ENCODE measurements at regions not wholly inside any gene's neighbourhood (a gene's known extent, or its start where the extent isn't known, plus 50 kb on each side); places are given as distances from the start of the nearest gene placed in this dataset.

DNA sequence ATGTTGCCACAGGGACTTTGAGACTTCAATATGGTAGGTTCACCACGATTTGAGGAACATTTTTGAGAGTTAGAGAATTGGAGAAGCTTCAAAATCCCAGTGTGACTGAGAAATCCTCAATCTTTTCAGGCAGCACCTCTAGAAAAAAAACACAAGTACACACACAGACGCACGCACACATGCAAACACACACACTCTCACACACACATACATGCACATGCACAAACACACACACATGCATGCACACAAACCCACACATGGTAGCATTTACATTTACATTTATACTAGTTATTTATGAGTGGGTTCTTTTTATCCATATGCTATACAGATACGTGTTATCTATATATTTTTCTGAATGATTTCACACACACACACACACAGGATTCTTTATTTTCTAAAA, 901.9 kb downstream of the GATA3 start:
- H3K27ac ChIP-seq (ENCODE audit: low read depth in 2 of 2, low read length in 1 of 2), result no peak overlapping the region
- H3K4me3 ChIP-seq (ENCODE audit: low read depth in 1 of 2, low read length in 2 of 2), result no peak overlapping the region
- H3K4me1 ChIP-seq (ENCODE audit: control insufficient read depth in 2 of 2, insufficient read depth in 2 of 2, low read length in 1 of 2), result no peaks in the 10 kb centered on the region
- H3K36me3 ChIP-seq (ENCODE audit: control insufficient read depth in 2 of 2, insufficient read depth in 2 of 2, low read length in 1 of 2), result no peaks in the 10 kb centered on the region
- H3K27me3 ChIP-seq (ENCODE audit: control insufficient read depth in 1 of 2, insufficient read depth in 2 of 2, low read length in 2 of 2), result no peaks in the 10 kb centered on the region
- no peaks in the 10 kb centered on the region for H3K9me3 ChIP-seq (ENCODE audit: control insufficient read depth in 2 of 2, insufficient read depth in 1 of 2, low read depth in 1 of 2, low read length in 1 of 2)
- WGBS, 2 donors, result 74% methylated on average over 4 of the region's 4 CpGs

DNA sequence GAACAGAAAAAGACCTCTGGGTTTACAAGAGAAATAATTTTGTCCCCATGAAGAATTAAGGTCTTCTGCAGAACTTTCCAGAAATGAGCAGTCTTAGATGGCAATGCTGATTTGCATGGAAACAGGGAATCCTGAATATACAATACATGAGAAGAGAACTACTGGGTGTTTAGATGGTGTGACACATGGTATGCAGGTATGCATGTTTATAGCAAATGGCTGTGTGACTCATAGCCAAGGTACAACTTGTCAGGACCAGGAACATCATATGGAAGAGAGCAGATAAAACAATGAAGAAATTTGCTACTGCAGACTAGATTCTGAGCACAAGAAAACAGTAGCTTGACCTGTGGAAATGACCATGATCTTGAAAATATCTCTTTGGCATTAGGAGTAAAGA, 907.8 kb downstream of the GATA3 start:
- Histone ChIP-seq H3K4me1 (ENCODE audit: control insufficient read depth in 2 of 2, insufficient read depth in 2 of 2, low read length in 1 of 2) (no peaks in the 10 kb centered on the region), H3K9me3 (ENCODE audit: control insufficient read depth in 2 of 2, insufficient read depth in 1 of 2, low read depth in 1 of 2, low read length in 1 of 2) (no peaks in the 10 kb centered on the region), H3K27me3 (ENCODE audit: control insufficient read depth in 1 of 2, insufficient read depth in 2 of 2, low read length in 2 of 2) (no peaks in the 10 kb centered on the region), H3K4me3 (ENCODE audit: low read depth in 1 of 2, low read length in 2 of 2) (no peak overlapping the region), H3K36me3 (ENCODE audit: control insufficient read depth in 2 of 2, insufficient read depth in 2 of 2, low read length in 1 of 2) (no peaks in the 10 kb centered on the region), H3K27ac (ENCODE audit: low read depth in 2 of 2, low read length in 1 of 2) (no peak overlapping the region)

DNA sequence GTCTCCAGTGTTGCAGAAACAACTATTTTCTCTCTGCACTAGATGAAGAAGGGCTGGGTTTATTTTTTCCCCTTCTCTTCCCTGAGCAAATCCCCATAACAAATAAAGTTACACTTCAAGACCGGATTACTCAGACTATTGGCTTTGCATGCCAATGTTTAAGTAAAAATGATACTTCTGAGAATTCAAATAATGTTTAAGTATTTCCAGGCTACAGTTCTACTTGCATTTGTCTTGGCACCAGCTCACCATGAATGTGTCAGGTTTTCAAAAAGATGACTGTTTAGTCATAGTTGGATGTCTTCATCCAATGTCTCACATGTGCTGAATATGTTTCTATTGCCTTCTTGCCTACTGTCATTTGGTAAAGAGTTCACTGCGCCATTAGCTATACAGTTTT, 912.6 kb downstream of the GATA3 start:
- Histone ChIP-seq H3K4me3 (ENCODE audit: low read depth in 1 of 2, low read length in 2 of 2) (no peak overlapping the region), H3K4me1 (ENCODE audit: control insufficient read depth in 2 of 2, insufficient read depth in 2 of 2, low read length in 1 of 2) (no peaks in the 10 kb centered on the region), H3K9me3 (ENCODE audit: control insufficient read depth in 2 of 2, insufficient read depth in 1 of 2, low read depth in 1 of 2, low read length in 1 of 2) (no peaks in the 10 kb centered on the region), H3K27ac (ENCODE audit: low read depth in 2 of 2, low read length in 1 of 2) (no peak overlapping the region), H3K36me3 (ENCODE audit: control insufficient read depth in 2 of 2, insufficient read depth in 2 of 2, low read length in 1 of 2) (no peaks in the 10 kb centered on the region), H3K27me3 (ENCODE audit: control insufficient read depth in 1 of 2, insufficient read depth in 2 of 2, low read length in 2 of 2) (no peaks in the 10 kb centered on the region)
- 58 to 73% methylated on average over 2 of the region's 2 CpGs for WGBS, 2 donors

DNA sequence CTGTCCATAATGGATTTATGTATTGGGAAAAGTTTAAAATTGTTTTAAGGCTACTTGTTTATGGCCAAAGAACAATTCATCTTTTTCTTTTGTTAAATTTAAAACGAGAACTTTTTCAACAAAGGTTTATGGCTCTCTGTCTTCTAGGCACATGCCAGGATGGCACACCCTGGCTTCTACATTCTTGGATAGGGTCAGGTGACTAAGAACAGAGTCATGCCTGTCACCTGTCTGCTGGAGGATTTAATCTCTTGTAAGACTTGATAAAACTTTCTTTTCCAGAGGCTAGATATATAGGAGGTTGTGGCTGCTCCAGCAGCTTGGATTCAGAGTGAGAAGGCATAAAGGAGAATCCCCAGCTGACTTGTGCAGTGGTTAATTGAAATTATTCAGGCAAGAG, 915.4 kb downstream of the GATA3 start:
- no peak overlapping the region for H3K4me3 ChIP-seq (ENCODE audit: low read depth in 1 of 2, low read length in 2 of 2)
- 47 to 53% methylated on average over 1 of the region's 1 CpG for WGBS, 2 donors
- H3K4me1 ChIP-seq (ENCODE audit: control insufficient read depth in 2 of 2, insufficient read depth in 2 of 2, low read length in 1 of 2), result no peaks in the 10 kb centered on the region
- H3K9me3 ChIP-seq (ENCODE audit: control insufficient read depth in 2 of 2, insufficient read depth in 1 of 2, low read depth in 1 of 2, low read length in 1 of 2), result no peaks in the 10 kb centered on the region
- H3K27ac ChIP-seq (ENCODE audit: low read depth in 2 of 2, low read length in 1 of 2), result no peak overlapping the region
- no peaks in the 10 kb centered on the region for H3K27me3 ChIP-seq (ENCODE audit: control insufficient read depth in 1 of 2, insufficient read depth in 2 of 2, low read length in 2 of 2)
- no peaks in the 10 kb centered on the region for H3K36me3 ChIP-seq (ENCODE audit: control insufficient read depth in 2 of 2, insufficient read depth in 2 of 2, low read length in 1 of 2)

DNA sequence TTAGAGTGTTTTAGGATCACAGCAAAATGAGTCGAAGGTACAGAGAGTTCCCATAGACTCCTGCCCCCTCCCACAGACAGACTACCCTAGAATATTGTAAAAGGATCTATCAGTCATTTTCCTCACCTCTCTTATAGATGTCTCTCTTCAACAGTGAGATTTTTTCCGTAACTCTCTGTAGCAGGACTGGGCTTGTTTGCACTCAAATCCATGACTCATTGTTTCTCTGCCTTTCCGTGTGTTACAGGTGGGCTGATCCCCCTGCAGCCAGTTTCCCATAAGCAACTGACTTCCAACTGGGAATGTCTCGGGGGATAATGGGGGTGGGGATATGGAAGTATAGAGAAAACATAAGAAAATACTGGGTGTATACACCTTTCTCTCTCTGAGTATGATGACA, 921.0 kb downstream of the GATA3 start:
- Histone ChIP-seq H3K36me3 (ENCODE audit: control insufficient read depth in 2 of 2, insufficient read depth in 2 of 2, low read length in 1 of 2) (no peaks in the 10 kb centered on the region), H3K4me3 (ENCODE audit: low read depth in 1 of 2, low read length in 2 of 2) (no peak overlapping the region), H3K4me1 (ENCODE audit: control insufficient read depth in 2 of 2, insufficient read depth in 2 of 2, low read length in 1 of 2) (no peaks in the 10 kb centered on the region), H3K27me3 (ENCODE audit: control insufficient read depth in 1 of 2, insufficient read depth in 2 of 2, low read length in 2 of 2) (no peaks in the 10 kb centered on the region), H3K9me3 (ENCODE audit: control insufficient read depth in 2 of 2, insufficient read depth in 1 of 2, low read depth in 1 of 2, low read length in 1 of 2) (no peaks in the 10 kb centered on the region), H3K27ac (ENCODE audit: low read depth in 2 of 2, low read length in 1 of 2) (no peak overlapping the region)
- WGBS, 2 donors, result 36 to 42% methylated on average over 4 of the region's 4 CpGs

DNA sequence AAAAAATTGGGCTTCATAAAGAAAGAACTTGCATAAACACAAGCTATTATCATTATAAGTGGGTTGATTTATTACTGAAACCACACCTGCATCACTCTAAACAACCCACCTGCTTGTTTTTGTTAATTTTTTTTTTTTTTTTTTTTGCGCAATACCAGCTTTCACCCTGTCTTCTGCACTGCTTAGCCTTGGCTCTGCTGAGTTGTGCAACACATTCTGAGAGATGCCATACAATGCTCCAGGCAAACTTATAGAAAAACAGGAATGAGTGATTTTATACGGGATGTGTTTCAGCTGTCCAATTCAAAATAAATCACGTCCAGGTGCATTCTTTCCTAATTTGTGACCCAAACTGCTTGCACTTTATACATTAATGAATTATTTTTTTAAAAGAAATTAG, 923.6 kb downstream of the GATA3 start:
- Histone ChIP-seq H3K36me3 (ENCODE audit: control insufficient read depth in 2 of 2, insufficient read depth in 2 of 2, low read length in 1 of 2) (no peaks in the 10 kb centered on the region), H3K27ac (ENCODE audit: low read depth in 2 of 2, low read length in 1 of 2) (no peak overlapping the region), H3K9me3 (ENCODE audit: control insufficient read depth in 2 of 2, insufficient read depth in 1 of 2, low read depth in 1 of 2, low read length in 1 of 2) (no peaks in the 10 kb centered on the region), H3K4me3 (ENCODE audit: low read depth in 1 of 2, low read length in 2 of 2) (no peak overlapping the region), H3K27me3 (ENCODE audit: control insufficient read depth in 1 of 2, insufficient read depth in 2 of 2, low read length in 2 of 2) (no peaks in the 10 kb centered on the region), H3K4me1 (ENCODE audit: control insufficient read depth in 2 of 2, insufficient read depth in 2 of 2, low read length in 1 of 2) (no peaks in the 10 kb centered on the region)
- 50 to 66% methylated on average over 3 of the region's 3 CpGs for WGBS, 2 donors

DNA sequence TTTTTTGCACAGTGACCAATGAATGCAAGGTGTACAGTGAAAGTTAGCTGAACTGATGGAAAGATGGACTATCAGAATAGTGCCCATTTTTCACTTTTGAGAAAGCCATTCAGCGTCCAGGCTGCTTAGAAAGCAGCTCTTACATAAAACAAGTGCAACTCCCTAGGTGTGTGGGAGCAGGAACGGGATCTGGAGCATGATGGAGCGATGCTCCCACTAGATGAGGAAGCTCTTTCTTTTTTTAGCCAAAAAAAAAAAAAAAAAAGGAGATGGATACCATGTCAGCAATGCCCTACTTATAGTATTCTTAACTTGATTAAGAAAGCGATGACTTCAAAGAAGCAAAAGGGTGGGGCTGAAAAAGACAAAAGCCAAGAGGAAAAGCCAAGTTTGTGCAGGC, 925.5 kb downstream of the GATA3 start:
- Histone ChIP-seq H3K27me3 (ENCODE audit: control insufficient read depth in 1 of 2, insufficient read depth in 2 of 2, low read length in 2 of 2) (no peaks in the 10 kb centered on the region), H3K4me3 (ENCODE audit: low read depth in 1 of 2, low read length in 2 of 2) (no peak overlapping the region), H3K36me3 (ENCODE audit: control insufficient read depth in 2 of 2, insufficient read depth in 2 of 2, low read length in 1 of 2) (no peaks in the 10 kb centered on the region), H3K27ac (ENCODE audit: low read depth in 2 of 2, low read length in 1 of 2) (no peak overlapping the region), H3K9me3 (ENCODE audit: control insufficient read depth in 2 of 2, insufficient read depth in 1 of 2, low read depth in 1 of 2, low read length in 1 of 2) (no peaks in the 10 kb centered on the region), H3K4me1 (ENCODE audit: control insufficient read depth in 2 of 2, insufficient read depth in 2 of 2, low read length in 1 of 2) (no peaks in the 10 kb centered on the region)
- 39 to 50% methylated on average over 4 of the region's 4 CpGs for WGBS, 2 donors

DNA sequence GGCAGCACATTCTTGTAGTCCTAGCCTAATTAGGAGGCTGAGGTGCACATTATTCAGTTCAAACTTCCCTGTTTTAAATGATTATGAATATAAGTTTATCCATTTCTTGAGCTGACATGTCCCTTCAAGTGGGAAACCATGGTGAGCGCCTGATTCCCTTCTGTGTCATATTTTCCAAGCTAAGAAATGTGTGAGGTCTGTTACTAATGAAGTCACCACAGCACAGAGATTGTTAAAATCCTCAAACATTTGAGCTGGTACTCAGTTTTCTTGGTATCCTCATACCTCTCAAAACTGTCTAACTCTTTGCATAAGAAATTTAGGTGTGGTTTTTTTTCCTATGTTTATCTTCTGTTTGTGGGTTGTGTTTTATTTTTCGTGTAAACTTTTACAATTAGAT, 926.8 kb downstream of the GATA3 start:
- Histone ChIP-seq H3K27me3 (ENCODE audit: control insufficient read depth in 1 of 2, insufficient read depth in 2 of 2, low read length in 2 of 2) (no peaks in the 10 kb centered on the region), H3K4me1 (ENCODE audit: control insufficient read depth in 2 of 2, insufficient read depth in 2 of 2, low read length in 1 of 2) (no peaks in the 10 kb centered on the region), H3K4me3 (ENCODE audit: low read depth in 1 of 2, low read length in 2 of 2) (no peak overlapping the region), H3K9me3 (ENCODE audit: control insufficient read depth in 2 of 2, insufficient read depth in 1 of 2, low read depth in 1 of 2, low read length in 1 of 2) (no peaks in the 10 kb centered on the region), H3K36me3 (ENCODE audit: control insufficient read depth in 2 of 2, insufficient read depth in 2 of 2, low read length in 1 of 2) (no peaks in the 10 kb centered on the region), H3K27ac (ENCODE audit: low read depth in 2 of 2, low read length in 1 of 2) (no peak overlapping the region)
- 64 to 78% methylated on average over 2 of the region's 2 CpGs for WGBS, 2 donors

DNA sequence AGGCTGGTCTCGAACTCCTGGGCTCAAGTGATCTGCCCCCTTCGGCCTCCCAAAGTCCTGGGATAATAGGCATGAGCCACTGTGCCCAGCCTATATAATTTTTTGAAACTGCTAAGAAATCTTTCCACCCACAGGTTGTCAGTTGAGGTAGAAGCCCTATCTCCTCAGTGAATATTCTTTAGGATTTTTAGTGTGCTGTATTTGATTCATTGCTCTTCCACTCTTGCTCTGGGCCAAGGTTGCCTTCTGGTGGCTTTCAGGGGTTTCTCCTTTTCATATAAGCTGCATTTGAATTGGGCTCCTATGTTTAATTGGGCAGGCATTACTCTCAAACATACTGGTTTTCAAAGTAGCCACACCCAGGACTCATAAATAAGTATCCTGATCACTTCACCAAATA, 931.2 kb downstream of the GATA3 start:
- H3K4me3 ChIP-seq (ENCODE audit: low read depth in 1 of 2, low read length in 2 of 2), result no peak overlapping the region
- no peaks in the 10 kb centered on the region for H3K9me3 ChIP-seq (ENCODE audit: control insufficient read depth in 2 of 2, insufficient read depth in 1 of 2, low read depth in 1 of 2, low read length in 1 of 2)
- H3K36me3 ChIP-seq (ENCODE audit: control insufficient read depth in 2 of 2, insufficient read depth in 2 of 2, low read length in 1 of 2), result no peaks in the 10 kb centered on the region
- WGBS, 2 donors, result 92 to 94% methylated on average over 2 of the region's 2 CpGs
- H3K4me1 ChIP-seq (ENCODE audit: control insufficient read depth in 2 of 2, insufficient read depth in 2 of 2, low read length in 1 of 2), result no peaks in the 10 kb centered on the region
- no peak overlapping the region for H3K27ac ChIP-seq (ENCODE audit: low read depth in 2 of 2, low read length in 1 of 2)
- no peaks in the 10 kb centered on the region for H3K27me3 ChIP-seq (ENCODE audit: control insufficient read depth in 1 of 2, insufficient read depth in 2 of 2, low read length in 2 of 2)

DNA sequence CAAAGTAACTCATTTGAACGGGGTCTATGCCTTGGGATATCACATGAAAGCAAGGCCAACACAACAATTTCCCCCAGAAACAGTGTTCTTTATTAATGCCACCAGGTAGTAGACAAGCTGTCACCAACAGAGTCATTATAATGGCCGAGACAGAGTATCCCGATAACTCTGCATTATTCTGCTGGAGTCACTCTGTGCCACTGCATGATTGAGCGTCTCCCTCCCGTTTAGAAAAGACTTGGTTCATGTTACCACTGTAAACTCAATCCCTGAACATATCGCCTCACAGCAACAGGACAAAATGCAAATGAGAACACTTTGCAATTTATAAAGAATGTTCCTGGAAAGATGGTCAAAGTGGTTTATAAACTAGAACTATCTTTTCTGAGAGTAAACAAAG, 932.5 kb downstream of the GATA3 start:
- H3K9me3 ChIP-seq (ENCODE audit: control insufficient read depth in 2 of 2, insufficient read depth in 1 of 2, low read depth in 1 of 2, low read length in 1 of 2), result no peaks in the 10 kb centered on the region
- no peak overlapping the region for H3K27ac ChIP-seq (ENCODE audit: low read depth in 2 of 2, low read length in 1 of 2)
- H3K36me3 ChIP-seq (ENCODE audit: control insufficient read depth in 2 of 2, insufficient read depth in 2 of 2, low read length in 1 of 2), result no peaks in the 10 kb centered on the region
- WGBS, 2 donors, result 70 to 80% methylated on average over 6 of the region's 6 CpGs
- no peak overlapping the region for H3K4me3 ChIP-seq (ENCODE audit: low read depth in 1 of 2, low read length in 2 of 2)
- H3K4me1 ChIP-seq (ENCODE audit: control insufficient read depth in 2 of 2, insufficient read depth in 2 of 2, low read length in 1 of 2), result no peaks in the 10 kb centered on the region
- H3K27me3 ChIP-seq (ENCODE audit: control insufficient read depth in 1 of 2, insufficient read depth in 2 of 2, low read length in 2 of 2), result no peaks in the 10 kb centered on the region

All from esophagus (tissue), 2 donors.